GM13977 (cell line): ENCODE measurements at regions not wholly inside any gene's neighbourhood (a gene's known extent, or its start where the extent isn't known, plus 50 kb on each side); places are given as distances from the start of the nearest gene placed in this dataset.

ENCODE experiments used
- DNase-seq: peaks from one replicate; pipeline ENCODE4 v3.0.0; 2012; ENCODE audit warnings: low spot score
- CTCF ChIP-seq: IDR thresholded peaks from 2 replicates; pipeline ENCODE4 v1.5.1; 2012; ENCODE audit warnings: mild to moderate bottlenecking, control low read depth; ENCODE audit not compliant: insufficient read depth; ENCODE audit errors: extremely low read depth, missing control alignments
- in situ Hi-C: fragments of 300-500 bp; cut with MboI; formaldehyde crosslinking; loops from one replicate; pipeline ENCODE4 v1.12.0; 2022; ENCODE audit warnings: low sequenced_read_pairs, low pct_unique_long_range_greater_than_20kb, mixed read lengths, inconsistent platforms; ENCODE audit not compliant: unreplicated experiment

- no peak for DNase-seq
- in situ Hi-C loops, result no loop called here
- TF ChIP-seq CTCF, result no peak
These were observed 767.8 kb upstream of the GOLIM4 start for GRCh38 chr3:168863561-168863960.

DNA sequence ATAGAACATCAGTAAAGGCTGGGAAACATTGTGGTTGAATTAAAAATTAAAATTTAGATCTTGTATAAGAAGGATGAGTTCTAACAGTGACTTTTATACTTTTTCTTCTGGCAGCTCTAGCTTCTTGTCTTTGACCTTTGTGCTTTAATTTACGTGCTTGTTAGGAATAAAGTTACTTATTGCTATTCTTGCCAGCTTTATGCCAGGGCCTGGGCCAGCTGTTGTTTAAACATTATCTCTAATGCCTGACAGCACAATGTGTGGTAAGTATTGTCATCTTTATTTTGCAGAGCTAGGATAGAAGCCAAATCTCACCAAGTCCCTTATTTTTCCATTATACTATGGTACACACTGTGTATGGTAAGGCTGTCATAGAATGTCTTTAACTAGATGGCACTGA, 766.7 kb upstream of the GOLIM4 start:
- TF ChIP-seq CTCF, result no peak
- DNase-seq, result no peak
- in situ Hi-C loops, result no loop called here

GRCh38 chr3:168860592-168860991, 764.9 kb upstream of the GOLIM4 start:
- DNase-seq, result no peak
- no peak for TF ChIP-seq CTCF
- in situ Hi-C loops, result no loop called here

DNA sequence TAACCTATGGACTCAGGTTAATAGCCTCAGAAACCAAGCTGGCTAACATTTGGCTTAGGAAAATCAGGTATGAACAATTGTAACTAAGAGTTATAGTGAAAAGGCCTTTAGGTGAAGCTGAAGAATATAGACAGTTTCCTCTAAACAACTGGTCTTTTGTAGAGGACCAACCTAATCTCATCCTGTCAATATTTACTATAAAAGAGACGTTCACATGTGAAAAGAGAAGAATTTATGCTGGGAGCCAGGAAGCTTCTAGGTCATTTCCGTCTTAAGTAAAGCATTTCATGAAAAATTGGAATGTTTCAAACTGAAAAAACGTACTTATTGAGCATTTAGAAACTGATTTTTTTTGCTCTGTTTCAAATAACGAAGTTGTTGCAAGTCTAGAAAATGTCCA, 764.3 kb upstream of the GOLIM4 start:
- no peak for TF ChIP-seq CTCF
- in situ Hi-C loops, result no loop called here
- no peak for DNase-seq

GRCh38 chr3:168859574-168859973, 763.9 kb upstream of the GOLIM4 start:
- in situ Hi-C loops, result loop anchor here (10.0 kb wide), 1 partner anchor 645 kb away; no protein-coding TSS in a partner anchor
- no peak for TF ChIP-seq CTCF
- DNase-seq, result no peak

DNA sequence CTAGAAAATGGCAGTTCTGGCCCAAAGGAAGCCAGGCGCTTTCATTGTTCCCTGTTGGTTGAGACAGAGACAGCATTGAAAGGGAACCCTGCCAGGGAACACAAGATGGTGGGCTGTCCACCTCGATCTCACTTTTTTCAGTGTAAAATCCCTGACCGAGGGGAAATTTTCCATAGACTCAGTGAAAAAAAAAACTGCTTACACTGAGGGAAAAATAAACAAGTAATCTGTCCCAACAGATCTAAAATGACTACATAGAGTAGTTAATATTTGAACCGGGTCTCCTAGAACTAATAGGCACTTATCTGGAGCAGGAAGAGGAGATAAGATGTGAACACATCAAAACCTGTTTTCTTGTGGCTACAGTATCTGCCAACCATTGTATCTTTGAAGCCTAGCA, 763.4 kb upstream of the GOLIM4 start:
- in situ Hi-C loops, result loop anchor here (10.0 kb wide), 1 partner anchor 644 kb away; no protein-coding TSS in a partner anchor
- DNase-seq, result no peak
- no peak for TF ChIP-seq CTCF

- in situ Hi-C loops, result loop anchor here (10.0 kb wide), 1 partner anchor 644 kb away; no protein-coding TSS in a partner anchor
- no peak for TF ChIP-seq CTCF
- DNase-seq, result no peak
These were observed 762.6 kb upstream of the GOLIM4 start for GRCh38 chr3:168858327-168858726.
